Endothelial cell (in vitro differentiated cells): ENCODE measurements at regions not wholly inside any gene's neighbourhood (a gene's known extent, or its start where the extent isn't known, plus 50 kb on each side); places are given as distances from the start of the nearest gene placed in this dataset.
"Not testable (repeated sequence)": the region's sequence is repeated elsewhere in the genome, so short reads cannot be mapped to it uniquely, and the experiment has no call there.

Experiments
- DNase-seq: peaks from one replicate; pipeline ENCODE4 v3.0.0; 2021; ENCODE audit warnings: low spot score
- H3K27ac Mint-ChIP-seq: one replicate; pipeline ENCODE4 v1.8.0; 2021; ENCODE audit warnings: mixed read lengths, inconsistent platforms; ENCODE audit not compliant: unreplicated experiment
- H3K27me3 Mint-ChIP-seq: one replicate; pipeline ENCODE4 v1.8.0; 2021; ENCODE audit warnings: mild to moderate bottlenecking, moderate library complexity, mixed read lengths, inconsistent platforms; ENCODE audit not compliant: unreplicated experiment
- H3K36me3 Mint-ChIP-seq: one replicate; pipeline ENCODE4 v1.8.0; 2021; ENCODE audit warnings: mild to moderate bottlenecking, low read depth, mixed read lengths, inconsistent platforms; ENCODE audit not compliant: unreplicated experiment
- H3K4me1 Mint-ChIP-seq: one replicate; pipeline ENCODE4 v1.8.0; 2021; ENCODE audit warnings: mild to moderate bottlenecking, mixed read lengths, inconsistent platforms; ENCODE audit not compliant: unreplicated experiment
- H3K4me3 Mint-ChIP-seq: one replicate; pipeline ENCODE4 v1.8.0; 2021; ENCODE audit warnings: mild to moderate bottlenecking, mixed read lengths, inconsistent platforms; ENCODE audit not compliant: unreplicated experiment
- H3K9me3 Mint-ChIP-seq: one replicate; pipeline ENCODE4 v1.8.0; 2021; ENCODE audit warnings: mixed read lengths, inconsistent platforms; ENCODE audit not compliant: unreplicated experiment
- CTCF ChIP-seq: fragments of 200-600 bp; sonication (generic); IDR thresholded peaks from one replicate; pipeline ENCODE4 v1.5.0; 2021; ENCODE audit warnings: antibody characterized with exemption; ENCODE audit not compliant: unreplicated experiment

- Mint-ChIP-seq H3K27ac (no peak overlapping the region), H3K27me3 (no peaks in the 10 kb centered on the region), H3K36me3 (no peaks in the 10 kb centered on the region), H3K4me3 (no peak overlapping the region), H3K9me3 (no peaks in the 10 kb centered on the region), H3K4me1 (no peaks in the 10 kb centered on the region)
- no peak for TF ChIP-seq CTCF
- DNase-seq = no peak
These were observed 246.3 kb downstream of the NUAK1 start for GRCh38 chr12:105892362-105892910.

- H3K27ac Mint-ChIP-seq, H3K9me3 Mint-ChIP-seq, DNase-seq, H3K36me3 Mint-ChIP-seq, H3K4me3 Mint-ChIP-seq, H3K27me3 Mint-ChIP-seq, H3K4me1 Mint-ChIP-seq: not testable (repeated sequence)
These were observed 243.4 kb downstream of the NUAK1 start for GRCh38 chr12:105895197-105895832.

GRCh38 chr12:105897311-105897725, 241.4 kb downstream of the NUAK1 start:
- no peak for DNase-seq
- H3K9me3 Mint-ChIP-seq = no peaks in the 10 kb centered on the region
- no peak overlapping the region for H3K27ac Mint-ChIP-seq
- no peaks in the 10 kb centered on the region for H3K27me3 Mint-ChIP-seq
- peaks cover 2% of the 10 kb centered on the region for H3K4me1 Mint-ChIP-seq
- H3K36me3 Mint-ChIP-seq = no peaks in the 10 kb centered on the region
- H3K4me3 Mint-ChIP-seq = no peak overlapping the region
- no peak for TF ChIP-seq CTCF

- H3K9me3 Mint-ChIP-seq, DNase-seq, H3K4me3 Mint-ChIP-seq, H3K27ac Mint-ChIP-seq, H3K36me3 Mint-ChIP-seq, H3K4me1 Mint-ChIP-seq, H3K27me3 Mint-ChIP-seq: not testable (repeated sequence)
These were observed 240.5 kb downstream of the NUAK1 start for GRCh38 chr12:105898271-105898670.

- no peaks in the 10 kb centered on the region for H3K27me3 Mint-ChIP-seq
- no peak for TF ChIP-seq CTCF
- no peaks in the 10 kb centered on the region for H3K9me3 Mint-ChIP-seq
- no peak overlapping the region for H3K27ac Mint-ChIP-seq
- peaks cover 2% of the 10 kb centered on the region for H3K4me1 Mint-ChIP-seq
- DNase-seq = no peak
- H3K36me3 Mint-ChIP-seq = no peaks in the 10 kb centered on the region
- H3K4me3 Mint-ChIP-seq = no peak overlapping the region
These were observed 239.2 kb downstream of the NUAK1 start for GRCh38 chr12:105899589-105899988.

GRCh38 chr12:105906561-105906960, 232.2 kb downstream of the NUAK1 start:
- Mint-ChIP-seq H3K27me3 (no peaks in the 10 kb centered on the region), H3K36me3 (no peaks in the 10 kb centered on the region), H3K27ac (no peak overlapping the region), H3K9me3 (no peaks in the 10 kb centered on the region), H3K4me3 (no peak overlapping the region), H3K4me1 (no peaks in the 10 kb centered on the region)
- no peak for TF ChIP-seq CTCF
- DNase-seq = no peak
